Muscle layer of duodenum (tissue), 2 donors: ENCODE measurements at regions not wholly inside any gene's neighbourhood (a gene's known extent, or its start where the extent isn't known, plus 50 kb on each side); places are given as distances from the start of the nearest gene placed in this dataset.

Experiments
- H3K27ac ChIP-seq: one replicate; pipeline ENCODE4 v1.7.0; 2013; ENCODE audit warnings: mild to moderate bottlenecking, low read length
- H3K27me3 ChIP-seq: one replicate; pipeline ENCODE4 v1.7.0; 2013; ENCODE audit warnings: low read depth, mild to moderate bottlenecking, control low read depth, low read length
- H3K36me3 ChIP-seq, 2 donors: one replicate each; pipeline ENCODE4 v1.7.0; 2013; ENCODE audit warnings: low read length in 2 of 2, control low read depth in 1 of 2, mild to moderate bottlenecking in 1 of 2; ENCODE audit not compliant: insufficient read depth in 2 of 2, control insufficient read depth in 1 of 2
- H3K4me1 ChIP-seq, 2 donors: one replicate each; pipeline ENCODE4 v1.7.0; 2013; ENCODE audit warnings: low read length in 2 of 2, mild to moderate bottlenecking in 2 of 2, control low read depth in 1 of 2, moderate library complexity in 1 of 2; ENCODE audit not compliant: insufficient read depth in 2 of 2, control insufficient read depth in 1 of 2
- H3K4me3 ChIP-seq, 2 donors: one replicate each; pipeline ENCODE4 v1.7.0; 2013; ENCODE audit warnings: low read length in 2 of 2, low read depth in 1 of 2, mild to moderate bottlenecking in 1 of 2
- H3K9me3 ChIP-seq, 2 donors: one replicate each; pipeline ENCODE4 v1.7.0; 2013; ENCODE audit warnings: low read length in 2 of 2, control low read depth in 1 of 2, mild to moderate bottlenecking in 1 of 2; ENCODE audit not compliant: control insufficient read depth in 1 of 2
- donor health status: healthy.

DNA sequence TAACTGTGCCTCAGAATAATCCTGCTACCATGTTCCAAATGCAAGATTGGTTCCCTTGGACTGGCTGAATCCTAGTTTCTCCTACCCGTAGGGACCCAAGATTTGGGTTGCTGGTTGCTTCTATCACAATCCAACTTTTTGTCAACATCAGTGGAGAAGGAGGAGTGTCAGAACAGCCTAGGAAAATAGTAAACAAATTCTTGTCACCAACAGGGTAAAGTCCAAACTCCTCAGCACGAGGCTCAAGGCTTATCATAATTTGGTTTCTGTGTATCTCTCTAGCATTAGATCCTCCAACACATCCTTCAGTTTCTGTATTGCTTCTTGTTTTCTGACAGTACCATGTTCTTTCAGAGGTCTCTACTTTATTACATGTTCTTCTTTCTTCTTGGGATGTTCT, 370.2 kb upstream of the DAB1 start:
- Histone ChIP-seq H3K27ac (no peak overlapping the region), H3K4me1 (no peaks in the 10 kb centered on the region), H3K9me3 (no peaks in the 10 kb centered on the region), H3K36me3 (no peaks in the 10 kb centered on the region), H3K4me3 (no peak overlapping the region), H3K27me3 (no peaks in the 10 kb centered on the region)

DNA sequence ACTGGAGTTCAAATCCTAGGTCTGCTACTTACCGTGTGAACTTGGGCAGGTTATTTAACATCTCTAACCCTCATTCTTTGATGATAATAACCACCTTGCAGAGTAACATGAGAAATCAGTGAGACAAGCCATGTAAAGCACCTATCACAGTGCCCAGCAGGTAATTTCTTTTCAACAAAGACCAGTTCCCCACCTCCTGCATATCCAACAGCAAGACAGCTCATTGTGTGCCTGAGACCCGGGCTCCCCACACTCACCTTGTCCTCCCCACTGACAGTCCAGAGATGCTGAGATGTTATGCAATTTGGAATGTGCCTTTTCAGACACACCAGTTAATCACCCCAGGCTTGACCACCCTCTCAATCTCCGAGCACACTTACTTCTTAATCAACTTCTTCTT, 367.6 kb upstream of the DAB1 start:
- H3K27me3 ChIP-seq: no peaks in the 10 kb centered on the region

DNA sequence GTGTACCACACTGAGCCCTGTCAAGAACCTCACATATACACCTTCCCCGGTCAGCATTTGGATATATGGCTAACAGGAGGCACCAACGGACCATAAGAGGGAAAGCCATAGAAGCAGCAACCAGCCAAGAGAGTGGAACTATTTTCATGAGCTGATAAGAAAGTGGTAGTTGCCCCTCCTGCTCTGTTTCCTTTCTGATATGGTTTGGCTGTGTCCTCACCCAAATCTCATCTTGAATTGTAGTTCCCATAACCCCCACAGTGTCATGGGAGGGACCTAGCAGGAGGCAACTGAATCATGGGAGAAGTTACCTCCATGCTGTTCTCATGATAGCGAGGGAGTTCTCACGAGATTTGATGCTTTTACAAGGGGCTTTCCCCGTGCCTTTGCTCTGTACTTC, 366.1 kb upstream of the DAB1 start:
- no peaks in the 10 kb centered on the region for H3K27me3 ChIP-seq

More for the DNA sequence above, 367.6 kb upstream of the DAB1 start:
- Histone ChIP-seq H3K4me1 (no peaks in the 10 kb centered on the region), H3K9me3 (no peaks in the 10 kb centered on the region), H3K36me3 (no peaks in the 10 kb centered on the region), H3K27ac (no peak overlapping the region), H3K4me3 (no peak overlapping the region)

GRCh38 chr1:57788313-57788712, 364.5 kb upstream of the DAB1 start:
- no peaks in the 10 kb centered on the region for H3K4me1 ChIP-seq
- no peak overlapping the region for H3K27ac ChIP-seq
- H3K27me3 ChIP-seq: no peaks in the 10 kb centered on the region

More for the DNA sequence above, 366.1 kb upstream of the DAB1 start:
- Histone ChIP-seq H3K4me3 (no peak overlapping the region), H3K36me3 (no peaks in the 10 kb centered on the region), H3K9me3 (no peaks in the 10 kb centered on the region), H3K27ac (no peak overlapping the region), H3K4me1 (no peaks in the 10 kb centered on the region)

DNA sequence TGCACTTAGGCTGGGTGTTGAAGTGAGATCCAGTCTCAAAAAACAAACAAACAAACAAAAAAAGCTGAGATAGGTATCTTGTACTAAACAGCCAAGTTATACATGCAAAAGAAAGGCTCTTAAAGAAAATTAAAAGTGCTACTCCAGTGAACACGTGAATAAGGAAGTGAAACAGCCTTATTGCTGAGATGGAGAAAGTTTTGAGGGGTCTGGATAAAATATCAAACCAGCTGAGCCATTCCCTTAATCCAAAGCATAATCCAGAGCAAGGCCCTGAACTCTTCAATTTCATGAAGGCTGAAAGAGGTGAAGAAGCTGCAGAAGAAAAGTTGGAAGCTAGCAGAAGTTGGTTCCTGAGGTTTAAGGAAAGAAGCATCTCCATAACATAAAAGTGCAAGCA, 360.5 kb upstream of the DAB1 start:
- Histone ChIP-seq H3K27me3 (no peaks in the 10 kb centered on the region), H3K4me1 (no peaks in the 10 kb centered on the region), H3K9me3 (no peaks in the 10 kb centered on the region), H3K36me3 (no peaks in the 10 kb centered on the region), H3K27ac (no peak overlapping the region), H3K4me3 (no peak overlapping the region)

More at GRCh38 chr1:57788313-57788712, 364.5 kb upstream of the DAB1 start:
- H3K36me3 ChIP-seq: no peaks in the 10 kb centered on the region
- H3K9me3 ChIP-seq: no peaks in the 10 kb centered on the region
- H3K4me3 ChIP-seq: no peak overlapping the region

DNA sequence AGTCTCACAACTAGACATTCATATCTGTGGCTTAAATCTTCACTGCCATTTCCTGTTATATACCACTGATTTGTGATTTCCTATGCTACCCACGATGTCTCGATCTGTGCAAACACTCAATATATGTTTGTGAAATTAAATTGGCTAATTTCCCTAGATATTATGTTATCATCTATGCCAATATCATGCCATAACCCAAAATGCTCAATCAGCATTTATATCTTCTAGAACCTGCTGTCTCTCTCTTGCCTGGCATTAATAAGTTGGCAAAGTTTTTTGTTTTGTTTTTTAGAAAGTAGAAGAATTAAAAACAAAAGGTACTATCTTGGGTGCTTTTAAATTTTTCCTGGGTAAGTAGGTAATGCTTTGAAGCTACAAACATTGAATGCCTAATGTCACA, 358.5 kb upstream of the DAB1 start:
- Histone ChIP-seq H3K27me3 (no peaks in the 10 kb centered on the region), H3K36me3 (no peaks in the 10 kb centered on the region), H3K9me3 (no peaks in the 10 kb centered on the region), H3K4me3 (no peak overlapping the region), H3K27ac (no peak overlapping the region), H3K4me1 (no peaks in the 10 kb centered on the region)

- H3K27me3 ChIP-seq: no peaks in the 10 kb centered on the region
- no peaks in the 10 kb centered on the region for H3K4me1 ChIP-seq
- H3K9me3 ChIP-seq: no peaks in the 10 kb centered on the region
- no peaks in the 10 kb centered on the region for H3K36me3 ChIP-seq
- H3K4me3 ChIP-seq: no peak overlapping the region
- no peak overlapping the region for H3K27ac ChIP-seq
Observed at GRCh38 chr1:57772580-57773195, 348.8 kb upstream of the DAB1 start.

DNA sequence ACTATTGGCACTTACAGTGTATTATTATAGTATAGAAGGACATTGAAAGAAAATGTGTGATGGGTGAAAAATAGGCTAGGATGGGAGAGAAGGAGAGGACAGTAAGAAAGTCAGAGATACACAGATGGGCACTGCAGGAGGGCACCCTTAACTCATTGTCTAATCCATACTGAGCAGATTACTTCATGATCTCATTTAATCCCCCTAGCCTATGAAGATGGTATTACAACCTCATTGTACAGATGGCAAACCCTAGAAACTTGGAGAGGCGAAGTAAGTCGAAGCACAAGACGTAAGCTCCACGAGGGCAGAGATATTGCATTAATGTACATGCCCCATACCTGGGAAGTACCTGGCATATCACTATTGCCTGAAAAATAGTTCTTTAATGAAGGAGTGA, 346.9 kb upstream of the DAB1 start:
- H3K9me3 ChIP-seq: no peaks in the 10 kb centered on the region
- no peaks in the 10 kb centered on the region for H3K27me3 ChIP-seq
- no peaks in the 10 kb centered on the region for H3K4me1 ChIP-seq
- no peak overlapping the region for H3K27ac ChIP-seq
- H3K36me3 ChIP-seq: no peaks in the 10 kb centered on the region
- no peak overlapping the region for H3K4me3 ChIP-seq

DNA sequence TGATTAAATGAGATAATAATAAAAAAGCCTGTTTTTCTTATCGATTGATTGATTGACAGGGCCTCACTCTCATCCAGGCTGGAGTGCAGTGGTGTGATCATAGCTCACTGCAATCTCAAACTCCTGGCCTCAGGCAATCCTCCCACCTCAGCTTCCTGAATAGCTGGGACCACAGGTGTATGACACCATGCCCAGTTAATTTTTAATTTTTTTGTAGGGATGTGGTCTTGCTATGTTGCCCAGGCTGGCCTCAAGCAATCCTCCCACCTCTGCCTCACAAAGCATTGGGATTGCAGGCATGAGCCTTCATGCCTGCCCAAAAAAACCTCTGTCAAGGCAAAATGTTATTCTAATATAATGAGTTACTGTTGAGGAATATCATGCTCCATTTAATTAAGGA, 346.4 kb upstream of the DAB1 start:
- Histone ChIP-seq H3K27ac (no peak overlapping the region), H3K36me3 (no peaks in the 10 kb centered on the region), H3K4me3 (no peak overlapping the region), H3K4me1 (no peaks in the 10 kb centered on the region), H3K27me3 (no peaks in the 10 kb centered on the region), H3K9me3 (no peaks in the 10 kb centered on the region)

DNA sequence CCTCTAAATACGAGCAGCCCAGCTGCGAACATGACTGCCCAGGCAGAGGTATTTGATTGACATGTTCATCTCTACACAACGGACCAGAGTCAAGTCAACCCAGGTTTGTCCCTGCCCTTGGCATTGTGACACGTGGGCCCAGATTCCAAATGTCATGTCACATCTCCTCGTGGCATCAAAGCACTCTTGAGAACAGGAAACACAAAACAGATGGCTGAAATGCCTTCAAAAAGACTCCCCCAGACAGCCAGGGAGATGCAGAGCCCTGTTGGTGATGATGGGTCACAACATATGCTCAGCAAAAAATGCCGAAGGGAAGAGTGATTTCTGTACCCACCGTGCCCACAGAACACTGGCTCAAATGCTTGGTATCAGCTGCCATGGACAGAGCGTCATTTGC, 337.8 kb upstream of the DAB1 start:
- Histone ChIP-seq H3K27me3 (no peaks in the 10 kb centered on the region), H3K4me1 (no peaks in the 10 kb centered on the region), H3K27ac (no peak overlapping the region), H3K4me3 (no peak overlapping the region), H3K36me3 (no peaks in the 10 kb centered on the region), H3K9me3 (no peaks in the 10 kb centered on the region)

DNA sequence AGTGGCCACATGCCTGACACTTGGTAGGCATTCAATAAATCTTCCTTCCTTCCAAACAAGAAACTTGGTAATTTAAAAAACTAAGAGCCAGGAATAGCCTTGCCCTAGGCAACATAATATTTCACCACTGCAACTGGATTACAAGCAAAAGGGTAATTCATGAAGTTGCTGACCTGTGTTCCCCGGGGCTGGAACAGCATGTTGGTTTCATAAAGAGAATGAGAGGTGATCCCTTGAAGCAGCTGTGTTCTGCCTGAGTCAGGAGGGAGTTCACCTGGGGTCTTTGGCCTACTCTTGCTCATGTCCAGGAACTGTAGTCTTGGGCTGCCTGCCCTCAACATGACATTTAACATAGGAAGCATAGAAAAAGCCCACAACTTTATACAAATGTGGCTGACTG, 329.0 kb upstream of the DAB1 start:
- H3K4me3 ChIP-seq: no peak overlapping the region
- H3K9me3 ChIP-seq: no peaks in the 10 kb centered on the region
- no peaks in the 10 kb centered on the region for H3K4me1 ChIP-seq
- H3K36me3 ChIP-seq: no peaks in the 10 kb centered on the region
- no peak overlapping the region for H3K27ac ChIP-seq
- no peaks in the 10 kb centered on the region for H3K27me3 ChIP-seq

- Histone ChIP-seq H3K4me1 (no peaks in the 10 kb centered on the region), H3K36me3 (no peaks in the 10 kb centered on the region), H3K27me3 (no peaks in the 10 kb centered on the region), H3K4me3 (no peak overlapping the region), H3K27ac (no peak overlapping the region), H3K9me3 (no peaks in the 10 kb centered on the region)
Observed at GRCh38 chr1:57748719-57749118, 324.9 kb upstream of the DAB1 start.
